PC-9 (cell line): ENCODE measurements at regions not wholly inside any gene's neighbourhood (a gene's known extent, or its start where the extent isn't known, plus 50 kb on each side); places are given as distances from the start of the nearest gene placed in this dataset.

Source experiments
- BruUV-seq: library from RNA; stranded (reverse); fragments of 400-500 nt; replicated peaks from 2 replicates; lab custom pipeline; 2021; lab: Mats Ljungman, UMichigan
- CTCF ChIA-PET: fragments of 300-600 bp; sonication (Branson Sonifier 250); formaldehyde crosslinking; loops from one replicate; lab custom pipeline; 2022; ENCODE audit warnings: antibody characterized with exemption; lab: Charles Lee
- POLR2A ChIA-PET: fragments of 300-600 bp; sonication (Branson Sonifier 250); formaldehyde crosslinking; loops from one replicate; lab custom pipeline; 2022; ENCODE audit warnings: antibody characterized with exemption; ENCODE audit not compliant: unreplicated experiment; lab: Charles Lee
- DNase-seq, 2 experiments: peaks; one replicate each; pipeline versions ENCODE4 v3.0.0 to v3.0.0-alpha.2; 2015 to 2022; ENCODE audit warnings: mixed read lengths in 1 of 2
- H2AFZ ChIP-seq: fragments of 200-600 bp; sonication (generic); 2 replicates; pipeline ENCODE4 v1.8.1; 2017; ENCODE audit warnings: antibody characterized with exemption
- H3F3A ChIP-seq: fragments of 200-600 bp; sonication (generic); 2 replicates; pipeline ENCODE4 v1.8.1; 2017; ENCODE audit warnings: antibody characterized with exemption, mild to moderate bottlenecking, low read depth; ENCODE audit not compliant: insufficient read depth
- H3K27ac ChIP-seq: fragments of 200-600 bp; sonication (generic); 2 replicates; pipeline ENCODE4 v1.6.1; 2016; ENCODE audit warnings: mixed run types
- H3K27me3 ChIP-seq: fragments of 200-600 bp; sonication (generic); 2 replicates; pipeline ENCODE4 v1.6.1; 2016; ENCODE audit warnings: low read depth, mixed run types; ENCODE audit not compliant: insufficient read depth
- H3K36me3 ChIP-seq: fragments of 200-600 bp; sonication (generic); 2 replicates; pipeline ENCODE4 v1.6.1; 2016; ENCODE audit warnings: low read depth, mixed run types
- H3K4me1 ChIP-seq: fragments of 200-600 bp; sonication (generic); replicated peaks from 2 replicates; pipeline ENCODE4 v1.6.1; 2016; ENCODE audit warnings: mixed run types; ENCODE audit not compliant: insufficient read depth
- H3K4me2 ChIP-seq: fragments of 200-600 bp; sonication (generic); 2 replicates; pipeline ENCODE4 v1.6.1; 2017; ENCODE audit warnings: mixed run types
- H3K4me3 ChIP-seq: fragments of 200-600 bp; sonication (generic); 2 replicates; pipeline ENCODE4 v1.6.1; 2016; ENCODE audit warnings: mixed run types
- H3K79me2 ChIP-seq: fragments of 200-600 bp; sonication (generic); 2 replicates; pipeline ENCODE4 v1.6.1; 2017; ENCODE audit warnings: low read depth, mixed run types
- H3K9me2 ChIP-seq: fragments of 200-600 bp; sonication (generic); 2 replicates; pipeline ENCODE4 v1.8.1; 2017; ENCODE audit warnings: mild to moderate bottlenecking; ENCODE audit not compliant: insufficient read depth
- H3K9me3 ChIP-seq: fragments of 200-600 bp; sonication (generic); 2 replicates; pipeline ENCODE4 v1.8.1; 2016; ENCODE audit warnings: low read depth; ENCODE audit not compliant: insufficient read depth
- H4K20me1 ChIP-seq: fragments of 200-600 bp; sonication (generic); 2 replicates; pipeline ENCODE4 v1.8.1; 2017; ENCODE audit not compliant: insufficient read depth
- CTCF ChIP-seq: fragments of 200-600 bp; sonication (generic); conservative IDR thresholded peaks from 2 replicates; pipeline ENCODE4 v1.6.1; 2017; ENCODE audit warnings: mixed run types, antibody characterized with exemption, mild to moderate bottlenecking, moderate library complexity
- EZH2 ChIP-seq: fragments of 200-600 bp; sonication (generic); IDR thresholded peaks from 2 replicates; pipeline ENCODE4 v1.8.0; 2017; ENCODE audit warnings: antibody characterized with exemption, low read depth
- intact Hi-C: fragments of 100-400 bp; cut with micrococcal nuclease; formaldehyde crosslinking; loops from one replicate; pipeline ENCODE4 v1.10.0; 2022; ENCODE audit not compliant: unreplicated experiment

- H3F3A ChIP-seq = no peaks in the 10 kb centered on the region
- H3K4me2 ChIP-seq = no peak overlapping the region
- no peak overlapping the region for H2AFZ ChIP-seq
- no peak for TF ChIP-seq EZH2
- TF ChIP-seq CTCF = no peak
- H3K27me3 ChIP-seq = peaks cover 91% of the 10 kb centered on the region
- no peak overlapping the region for H3K27ac ChIP-seq
- no peaks in the 10 kb centered on the region for H3K9me3 ChIP-seq
- no peak overlapping the region for H3K4me3 ChIP-seq
- H3K9me2 ChIP-seq = no peaks in the 10 kb centered on the region
- H4K20me1 ChIP-seq = no peaks in the 10 kb centered on the region
- no peaks in the 10 kb centered on the region for H3K4me1 ChIP-seq
- DNase-seq = no peak
- ChIA-PET CTCF (no interaction called here), POLR2A (no interaction called here)
- H3K36me3 ChIP-seq = no peaks in the 10 kb centered on the region
- no peaks in the 10 kb centered on the region for H3K79me2 ChIP-seq
- BruUV-seq = no TSS peak
- intact Hi-C loops = no loop called here
These were observed 87.2 kb upstream of the ZNF507 start for GRCh38 chr19:32258167-32258566.

DNA sequence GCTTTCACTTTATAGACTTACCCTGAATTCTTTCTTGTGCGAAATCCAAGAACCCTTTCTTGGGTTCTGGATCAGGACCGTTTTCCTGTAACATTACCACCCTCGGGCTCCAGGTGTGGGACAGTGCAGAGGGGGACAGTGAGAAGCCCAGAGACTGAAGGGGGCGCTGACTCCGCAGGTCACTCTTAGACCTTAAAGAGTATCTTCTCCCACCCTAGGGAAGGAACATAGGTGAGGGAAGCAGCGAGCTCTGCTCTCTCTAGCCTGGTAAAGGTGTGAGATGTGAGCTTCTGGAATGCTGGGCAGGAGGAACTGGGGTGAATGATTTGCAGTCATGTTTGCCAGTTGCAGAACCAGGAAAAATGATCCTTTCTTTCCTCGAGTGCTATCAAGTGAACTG lies 80.8 kb upstream of the ZNF507 start:
- Histone ChIP-seq H3K4me3 (no peak overlapping the region), H3K27ac (no peak overlapping the region), H3K36me3 (no peaks in the 10 kb centered on the region), H3K4me1 (no peaks in the 10 kb centered on the region), H4K20me1 (no peaks in the 10 kb centered on the region), H3K4me2 (no peak overlapping the region), H3K27me3 (peaks cover 92% of the 10 kb centered on the region), H3K9me2 (no peaks in the 10 kb centered on the region), H3F3A (no peaks in the 10 kb centered on the region), H2AFZ (no peak overlapping the region), H3K9me3 (no peaks in the 10 kb centered on the region), H3K79me2 (no peaks in the 10 kb centered on the region)
- ChIA-PET CTCF (no interaction called here), POLR2A (no interaction called here)
- DNase-seq = no peak
- TF ChIP-seq CTCF (no peak), EZH2 (no peak)
- no TSS peak for BruUV-seq
- intact Hi-C loops = no loop called here

DNA sequence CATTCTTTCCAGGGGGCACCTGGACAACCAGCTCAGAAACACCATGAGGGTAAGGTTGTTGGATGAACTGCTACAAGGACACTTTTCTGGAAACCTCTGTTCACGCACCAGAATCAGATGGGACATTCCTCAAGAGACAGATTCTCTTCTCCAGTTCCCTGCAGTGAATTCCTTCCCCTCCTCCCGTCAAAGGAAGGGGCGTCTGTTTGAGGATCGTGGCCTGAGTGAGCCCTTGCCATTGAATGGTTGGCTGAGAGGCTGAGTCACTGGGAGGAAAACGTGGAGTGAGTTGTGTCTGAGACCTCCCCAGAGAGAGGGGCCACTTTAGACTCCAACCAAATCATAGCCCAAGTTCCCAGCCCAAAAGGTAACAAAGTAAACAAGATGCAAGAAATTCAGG lies 79.4 kb upstream of the ZNF507 start:
- ChIA-PET POLR2A (no interaction called here), CTCF (no interaction called here)
- no peaks in the 10 kb centered on the region for H3K4me1 ChIP-seq
- peaks cover 96% of the 10 kb centered on the region for H3K27me3 ChIP-seq
- H2AFZ ChIP-seq = no peak overlapping the region
- no peaks in the 10 kb centered on the region for H3K79me2 ChIP-seq
- H3K27ac ChIP-seq = no peak overlapping the region
- BruUV-seq = no TSS peak
- H3K9me2 ChIP-seq = no peaks in the 10 kb centered on the region
- TF ChIP-seq EZH2 (no peak), CTCF (no peak)
- H3K36me3 ChIP-seq = no peaks in the 10 kb centered on the region
- H3K4me2 ChIP-seq = no peak overlapping the region
- H4K20me1 ChIP-seq = no peaks in the 10 kb centered on the region
- no peak for DNase-seq
- no peaks in the 10 kb centered on the region for H3K9me3 ChIP-seq
- H3K4me3 ChIP-seq = no peak overlapping the region
- intact Hi-C loops = no loop called here
- no peaks in the 10 kb centered on the region for H3F3A ChIP-seq
